ENCODE measurements at regions not wholly inside any gene's neighbourhood (a gene's known extent, or its start where the extent isn't known, plus 50 kb on each side); places are given as distances from the start of the nearest gene placed in this dataset.

DNA sequence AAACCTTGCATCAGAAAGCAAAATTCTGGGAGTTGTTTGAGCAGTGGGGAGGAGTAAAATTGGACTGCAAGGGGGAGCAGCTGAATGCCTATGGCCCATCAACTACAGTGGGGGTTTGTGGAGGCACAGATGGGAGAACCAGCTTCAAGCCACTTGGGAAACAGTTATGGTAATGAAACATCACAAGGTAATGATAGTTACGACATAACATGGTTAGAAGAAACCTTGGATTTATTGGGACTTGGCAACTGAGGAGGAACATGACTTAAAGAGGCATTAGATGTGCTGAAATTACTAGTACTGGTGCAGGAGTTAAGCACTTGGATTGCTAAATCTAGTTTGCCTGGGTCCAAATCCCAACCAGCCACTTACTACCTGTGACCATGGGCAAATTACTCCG lies 868.4 kb downstream of the KCNMA1 start:
- TF ChIP-seq CTCF (IDR thresholded peaks at IDR 0.05) (no peak), POLR2A (IDR thresholded peaks at IDR 0.05; ENCODE audit: low read depth) (no peak), EP300 (IDR thresholded peaks at IDR 0.05) (no peak), POLR2AphosphoS5 (IDR thresholded peaks at IDR 0.05) (no peak)

Measured in esophagus muscularis mucosa (tissue), 4 donors.